D721Med (cell line): ENCODE measurements at regions not wholly inside any gene's neighbourhood (a gene's known extent, or its start where the extent isn't known, plus 50 kb on each side); places are given as distances from the start of the nearest gene placed in this dataset.

ENCODE experiments used
- DNase-seq: peaks from one replicate; pipeline ENCODE4 v3.0.0; 2011; ENCODE audit warnings: low spot score; ENCODE audit not compliant: insufficient read length
- FAIRE-seq: peaks from 2 replicates; lab custom pipeline; 2011; peaks lifted over from hg19 to GRCh38; lab: Jason Lieb, UNC
- CTCF ChIP-seq: IDR thresholded peaks from 2 replicates; pipeline ENCODE4 v1.5.1; 2012; ENCODE audit warnings: mild to moderate bottlenecking, control low read depth; ENCODE audit not compliant: insufficient read depth; ENCODE audit errors: missing control alignments

GRCh38 chr16:62585041-62585545 is 548.9 kb upstream of the CDH8 start:
- DNase-seq (no peak), FAIRE-seq (no peak)
- TF ChIP-seq CTCF = no peak

GRCh38 chr16:62583414-62583813 is 547.2 kb upstream of the CDH8 start:
- TF ChIP-seq CTCF = no peak
- FAIRE-seq (no peak), DNase-seq (no peak)

- no peak for DNase-seq
- TF ChIP-seq CTCF = no peak
- FAIRE-seq = no peak
These were observed 537.2 kb upstream of the CDH8 start for GRCh38 chr16:62573466-62573865.

GRCh38 chr16:62568926-62569325 is 532.7 kb upstream of the CDH8 start:
- DNase-seq = no peak
- no peak for TF ChIP-seq CTCF
- no peak for FAIRE-seq

- FAIRE-seq (no peak), DNase-seq (no peak)
- TF ChIP-seq CTCF = no peak
These were observed 529.5 kb upstream of the CDH8 start for GRCh38 chr16:62565706-62566105.

- FAIRE-seq (no peak), DNase-seq (no peak)
- no peak for TF ChIP-seq CTCF
These were observed 528.1 kb upstream of the CDH8 start for GRCh38 chr16:62564291-62564690.

- DNase-seq (no peak), FAIRE-seq (no peak)
- TF ChIP-seq CTCF = no peak
These were observed 525.9 kb upstream of the CDH8 start for GRCh38 chr16:62562121-62562520.
